H1 (cell line): ENCODE measurements at regions not wholly inside any gene's neighbourhood (a gene's known extent, or its start where the extent isn't known, plus 50 kb on each side); places are given as distances from the start of the nearest gene placed in this dataset.

Experiments
- CTCF ChIA-PET: fragments of 300-600 bp; sonication (Branson Sonifier 250); formaldehyde crosslinking; loops from one replicate; lab custom pipeline; 2021; ENCODE audit not compliant: partially characterized antibody; lab: Charles Lee
- POLR2A ChIA-PET: fragments of 300-600 bp; sonication (Branson Sonifier 250); formaldehyde crosslinking; loops from one replicate; lab custom pipeline; 2021; ENCODE audit warnings: inconsistent platforms; ENCODE audit not compliant: partially characterized antibody; lab: Charles Lee
- DNase-seq, 2 experiments: peaks; one replicate each; pipeline versions ENCODE4 v3.0.0 to v3.0.0-alpha.2; 2010 to 2022; ENCODE audit warnings: low spot score in 2 of 2, low read depth in 1 of 2, mixed read lengths in 1 of 2
- FAIRE-seq: peaks from 2 replicates; lab custom pipeline; 2011; peaks lifted over from hg19 to GRCh38; lab: Jason Lieb, UNC
- H2AFZ ChIP-seq: 2 replicates; pipeline ENCODE4 v1.8.1; 2012; ENCODE audit warnings: low read length, inconsistent platforms
- H2AK5ac ChIP-seq: 2 replicates; pipeline ENCODE4 v1.6.1; 2013; ENCODE audit warnings: low read depth, low read length
- H2BK120ac ChIP-seq: replicated peaks from 2 replicates; pipeline ENCODE3; 2013; ENCODE audit warnings: low read depth, low read length, inconsistent platforms
- H2BK12ac ChIP-seq: 2 replicates; pipeline ENCODE4 v1.6.1; 2013; ENCODE audit warnings: low read depth, low read length
- H2BK15ac ChIP-seq: 2 replicates; pipeline ENCODE4 v1.6.1; 2013; ENCODE audit warnings: low read length
- H2BK20ac ChIP-seq: 2 replicates; pipeline ENCODE4 v1.6.1; 2013; ENCODE audit warnings: low read length
- H2BK5ac ChIP-seq: 2 replicates; pipeline ENCODE4 v1.6.1; 2013; ENCODE audit warnings: low read depth, low read length
- H3K14ac ChIP-seq: 2 replicates; pipeline ENCODE4 v1.6.1; 2013; ENCODE audit warnings: inconsistent platforms; ENCODE audit not compliant: insufficient read length
- H3K18ac ChIP-seq: 2 replicates; pipeline ENCODE4 v1.6.1; 2013; ENCODE audit warnings: low read length; ENCODE audit errors: extremely low read depth
- H3K23ac ChIP-seq: 2 replicates; pipeline ENCODE4 v1.6.1; 2013; ENCODE audit warnings: inconsistent platforms; ENCODE audit not compliant: insufficient read length
- H3K23me2 ChIP-seq: 2 replicates; pipeline ENCODE4 v1.6.1; 2013; ENCODE audit warnings: low read depth, low read length
- H3K27ac ChIP-seq: 2 replicates; pipeline ENCODE4 v1.6.1; 2011; ENCODE audit warnings: low read depth, low read length, inconsistent platforms
- H3K27me3 ChIP-seq, 4 experiments: replicated peaks in 1 of 4; 1 replicate in 1 of 4; 2 replicates in 3 of 4; pipeline versions ENCODE4 v1.6.1 to v1.8.1; 2011 to 2013; ENCODE audit warnings: low read length in 3 of 4, mild to moderate bottlenecking in 3 of 4, inconsistent platforms in 2 of 4, mixed read lengths in 2 of 4, moderate library complexity in 1 of 4; ENCODE audit not compliant: control insufficient read depth in 3 of 4, insufficient read depth in 3 of 4; ENCODE audit errors: extremely low read depth in 1 of 4
- H3K36me3 ChIP-seq, 4 experiments: 2 replicates each; pipeline versions ENCODE4 v1.6.1 to v1.8.1; 2011 to 2013; ENCODE audit warnings: mild to moderate bottlenecking in 4 of 4, low read length in 3 of 4, moderate library complexity in 2 of 4, control low read depth in 1 of 4, inconsistent platforms in 1 of 4; ENCODE audit not compliant: insufficient read depth in 4 of 4, control insufficient read depth in 2 of 4
- H3K4ac ChIP-seq: replicated peaks from 2 replicates; pipeline ENCODE3; 2013; ENCODE audit warnings: low read length, low read depth, mixed read lengths, inconsistent platforms; ENCODE audit not compliant: insufficient read length
- H3K4me1 ChIP-seq, 4 experiments: replicated peaks in 1 of 4; 1 replicate in 1 of 4; 2 replicates in 3 of 4; pipeline versions ENCODE4 v1.6.1 to v1.8.1; 2011 to 2013; ENCODE audit warnings: low read length in 3 of 4, inconsistent platforms in 2 of 4, mixed read lengths in 1 of 4; ENCODE audit not compliant: insufficient read depth in 4 of 4, control insufficient read depth in 3 of 4
- H3K4me2 ChIP-seq, 2 experiments: 2 replicates each; pipeline versions ENCODE4 v1.6.1 to v1.8.1; 2011 to 2013; ENCODE audit warnings: low read depth in 2 of 2, low read length in 2 of 2, control low read depth in 1 of 2, inconsistent platforms in 1 of 2, mild to moderate bottlenecking in 1 of 2; ENCODE audit not compliant: insufficient read depth in 1 of 2
- H3K4me3 ChIP-seq, 4 experiments: fragments of 200-600, 300-600 bp in 1 of 4; sonication (generic), shearing (Covaris generic), sonication (Bioruptor Twin) in 1 of 4; 2 replicates each; pipeline versions ENCODE4 v1.5.1 to v1.8.1; 2011 to 2016; ENCODE audit warnings: low read length in 4 of 4, low read depth in 3 of 4, control low read depth in 2 of 4, inconsistent platforms in 2 of 4, mild to moderate bottlenecking in 2 of 4, mixed read lengths in 1 of 4, moderate library complexity in 1 of 4; ENCODE audit not compliant: insufficient read depth in 2 of 4; ENCODE audit errors: extremely low read depth in 1 of 4
- H3K56ac ChIP-seq: replicated peaks from 2 replicates; pipeline ENCODE3; 2013; ENCODE audit warnings: low read depth, mild to moderate bottlenecking, mixed read lengths, low read length, inconsistent platforms; ENCODE audit not compliant: insufficient read length
- H3K79me1 ChIP-seq: 2 replicates; pipeline ENCODE4 v1.6.1; 2013; ENCODE audit warnings: low read depth, low read length, control low read depth
- H3K79me2 ChIP-seq, 2 experiments: 2 replicates each; pipeline versions ENCODE4 v1.6.1 to v1.8.1; 2012 to 2013; ENCODE audit warnings: low read length in 2 of 2, mild to moderate bottlenecking in 2 of 2, inconsistent platforms in 1 of 2; ENCODE audit not compliant: insufficient read depth in 2 of 2, control insufficient read depth in 1 of 2
- H3K9ac ChIP-seq, 4 experiments: replicated peaks in 1 of 4; 1 replicate in 1 of 4; 2 replicates in 3 of 4; pipeline versions ENCODE4 v1.6.1 to v1.8.1; 2011 to 2013; ENCODE audit warnings: low read depth in 3 of 4, low read length in 3 of 4, control low read depth in 2 of 4, mild to moderate bottlenecking in 2 of 4, moderate library complexity in 2 of 4, inconsistent platforms in 1 of 4; ENCODE audit errors: extremely low read depth in 1 of 4
- H3K9me3 ChIP-seq, 2 experiments: 2 replicates each; pipeline versions ENCODE4 v1.6.1 to v1.8.1; 2012 to 2013; ENCODE audit warnings: mild to moderate bottlenecking in 2 of 2, moderate library complexity in 2 of 2, control low read depth in 1 of 2, inconsistent platforms in 1 of 2, low read depth in 1 of 2, low read length in 1 of 2, mixed read lengths in 1 of 2; ENCODE audit not compliant: insufficient read depth in 2 of 2
- H4K20me1 ChIP-seq, 2 experiments: replicated peaks in 1 of 2; 2 replicates each; pipeline versions ENCODE3 to v1.8.1; 2011 to 2013; ENCODE audit warnings: inconsistent platforms in 2 of 2, low read length in 2 of 2, mild to moderate bottlenecking in 1 of 2; ENCODE audit not compliant: insufficient read depth in 2 of 2, control insufficient read depth in 1 of 2
- H4K5ac ChIP-seq: 2 replicates; pipeline ENCODE4 v1.6.1; 2013; ENCODE audit warnings: low read length, low read depth, mixed read lengths, inconsistent platforms; ENCODE audit not compliant: insufficient read length
- H4K8ac ChIP-seq: 2 replicates; pipeline ENCODE4 v1.8.0; 2013; ENCODE audit warnings: mild to moderate bottlenecking, moderate library complexity, low read length, inconsistent platforms; ENCODE audit not compliant: insufficient read depth; ENCODE audit errors: extremely low read depth
- H4K91ac ChIP-seq: replicated peaks from 2 replicates; pipeline ENCODE3; 2013; ENCODE audit warnings: low read length, mixed read lengths, inconsistent platforms; ENCODE audit not compliant: insufficient read length
- MAFK ChIP-seq: IDR thresholded peaks from 2 replicates; pipeline ENCODE4 v1.6.1; 2012; ENCODE audit warnings: low read depth, mild to moderate bottlenecking, improper control_type of control experiment, low read length
- SIRT6 ChIP-seq: IDR thresholded peaks from one replicate; pipeline ENCODE4 v1.7.1; 2012; ENCODE audit warnings: low read length, inconsistent platforms
- SP2 ChIP-seq: IDR thresholded peaks from 2 replicates; pipeline ENCODE4 v1.6.1; 2012; ENCODE audit warnings: mild to moderate bottlenecking, low read length, inconsistent platforms
- SUZ12 ChIP-seq: fragments of 200-600 bp; sonication (generic); IDR thresholded peaks from 2 replicates; pipeline ENCODE4 v1.6.1; 2012; ENCODE audit warnings: mild to moderate bottlenecking, inconsistent platforms, low read length, moderate library complexity, mixed read lengths
- WGBS, 2 experiments: shearing (Covaris generic) in 1 of 2; methylation state at CpG; one replicate each; pipeline versions ENCODE4 v1.1.6 to v1.1.7; 2013 to 2015; ENCODE audit warnings: low lambda C conversion rate in 2 of 2, mixed read lengths in 2 of 2, inconsistent platforms in 1 of 2, low coverage in 1 of 2, missing lambda C conversion rate in 1 of 2; ENCODE audit not compliant: insufficient replicate concordance in 2 of 2, insufficient coverage in 1 of 2, insufficient read length in 1 of 2; ENCODE audit errors: extremely low coverage in 1 of 2, missing lambda C conversion rate in 1 of 2; 5-methylcytosine and 5-hydroxymethylcytosine counted together

DNA sequence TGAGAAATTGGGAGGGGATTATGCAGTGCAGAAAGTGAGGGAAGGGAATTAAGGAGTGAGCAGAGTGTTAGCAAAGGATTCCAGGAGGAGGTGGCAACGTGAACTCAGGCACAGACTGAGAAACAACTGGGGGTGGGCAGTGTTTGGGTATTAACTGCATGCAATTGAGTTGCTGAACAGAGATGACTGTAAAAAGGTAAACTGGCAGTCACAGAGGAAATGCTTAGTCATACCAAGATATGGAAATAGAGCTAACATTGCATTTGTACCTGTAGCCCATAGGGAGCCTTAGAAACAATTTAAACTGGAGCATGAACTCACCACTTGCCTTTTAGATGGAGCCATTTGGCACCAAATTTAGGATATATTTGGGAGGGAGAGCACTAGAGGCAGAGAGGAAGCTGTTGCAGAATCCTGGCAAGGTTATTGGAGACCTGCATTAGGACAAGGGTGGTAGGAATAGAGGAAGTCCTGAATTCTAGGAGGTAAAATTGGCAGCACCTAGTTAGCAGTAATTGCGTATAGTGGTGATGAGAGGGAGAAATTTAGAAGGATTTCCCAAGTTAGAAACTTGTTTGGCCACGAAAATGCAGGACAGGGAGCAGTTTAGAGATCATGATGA is 100.6 kb upstream of the FRY start:
- no peaks in the 10 kb centered on the region for H4K20me1 ChIP-seq
- no peak overlapping the region for H2BK20ac ChIP-seq
- ChIA-PET CTCF (interaction anchor here (1.2 kb wide), 1 partner anchor 21 kb away, joined by 5 read pairs; no protein-coding TSS in a partner anchor), POLR2A (no interaction called here)
- no peak overlapping the region for H4K8ac ChIP-seq
- H4K91ac ChIP-seq = no peak overlapping the region
- peaks cover 0 to 8% (median 0%) of the 10 kb centered on the region in 4 experiments; a peak in 2 of 7 replicates for H3K4me1 ChIP-seq
- H3K23ac ChIP-seq = no peak overlapping the region
- FAIRE-seq (no peak), DNase-seq (no peak)
- no peaks in the 10 kb centered on the region for H3K27me3 ChIP-seq
- no peaks in the 10 kb centered on the region for H3K9me3 ChIP-seq
- no peak overlapping the region for H3K4me2 ChIP-seq
- no peak overlapping the region for H2BK12ac ChIP-seq
- H3K9ac ChIP-seq = no peak overlapping the region
- H3K23me2 ChIP-seq = no peaks in the 10 kb centered on the region; the same call in 1 of the 2 replicates
- H4K5ac ChIP-seq = no peak overlapping the region
- no peak overlapping the region for H3K4me3 ChIP-seq
- H2AFZ ChIP-seq = peak overlapping the region; percentile 43; the same call in 1 of the 2 replicates
- WGBS, 2 experiments = 73% methylated on average over 3 of the region's 3 CpGs; no CpG with 5 or more reads in 1 of the 2 experiments
- H3K79me1 ChIP-seq = no peaks in the 10 kb centered on the region
- H2BK15ac ChIP-seq = no peak overlapping the region
- H3K14ac ChIP-seq = no peak overlapping the region
- no peak overlapping the region for H3K56ac ChIP-seq
- H2BK5ac ChIP-seq = no peak overlapping the region
- no peak overlapping the region for H3K4ac ChIP-seq
- no peak overlapping the region for H2BK120ac ChIP-seq
- H3K18ac ChIP-seq = no peak overlapping the region
- no peaks in the 10 kb centered on the region for H3K79me2 ChIP-seq
- no peak overlapping the region for H2AK5ac ChIP-seq
- no peak overlapping the region for H3K27ac ChIP-seq
- no peaks in the 10 kb centered on the region for H3K36me3 ChIP-seq
- TF ChIP-seq MAFK (no peak), SIRT6 (no peak), SP2 (no peak), SUZ12 (no peak)
